OCI-M1 (cell line): ENCODE measurements at regions not wholly inside any gene's neighbourhood (a gene's known extent, or its start where the extent isn't known, plus 50 kb on each side); places are given as distances from the start of the nearest gene placed in this dataset.
"Not testable (repeated sequence)": the region's sequence is repeated elsewhere in the genome, so short reads cannot be mapped to it uniquely, and the experiment has no call there.

Source experiments
- DNase-seq: peaks from one replicate; lab custom pipeline; 2025; lab: John Stamatoyannopoulos, UW

DNA sequence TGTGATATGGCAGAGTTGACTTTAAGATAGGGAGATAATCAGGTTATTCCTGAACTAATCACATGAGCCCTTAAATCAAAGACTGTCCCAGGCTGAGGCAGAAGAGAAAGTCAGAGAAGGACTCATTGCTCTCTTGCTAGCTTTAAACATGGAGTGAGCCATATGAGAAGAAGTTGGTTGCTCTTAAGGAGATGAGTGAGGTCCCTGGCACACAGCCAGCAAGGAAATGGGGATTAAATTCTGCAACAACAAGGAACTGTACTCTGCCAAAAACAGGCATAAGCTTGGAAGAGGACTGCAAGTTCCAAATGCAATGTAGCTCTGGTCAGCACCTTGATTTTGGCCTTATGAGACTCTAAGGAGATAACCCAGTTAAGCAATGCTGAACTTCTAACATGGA, 457.0 kb downstream of the PLOD2 start:
- peak; percentile 24 for DNase-seq

DNA sequence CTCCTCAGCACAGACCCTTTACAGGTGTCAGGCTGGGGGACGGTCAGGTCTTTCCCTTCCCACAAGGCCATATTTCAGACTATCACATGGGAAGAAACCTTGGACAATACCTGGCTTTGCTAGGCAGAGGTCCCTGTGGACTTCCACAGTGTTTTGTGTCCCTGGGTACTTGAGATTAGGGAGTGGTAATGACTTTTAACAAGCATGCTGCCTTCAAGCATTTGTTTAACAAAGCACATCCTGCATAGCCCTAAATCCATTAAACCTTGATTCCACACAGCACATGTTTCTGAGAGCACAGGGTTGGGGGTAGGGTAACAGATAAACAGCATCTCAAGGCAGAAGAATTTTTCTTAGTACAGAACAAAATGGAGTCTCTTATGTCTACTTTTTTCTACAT, 451.2 kb downstream of the PLOD2 start:
- DNase-seq = not testable (repeated sequence)

DNA sequence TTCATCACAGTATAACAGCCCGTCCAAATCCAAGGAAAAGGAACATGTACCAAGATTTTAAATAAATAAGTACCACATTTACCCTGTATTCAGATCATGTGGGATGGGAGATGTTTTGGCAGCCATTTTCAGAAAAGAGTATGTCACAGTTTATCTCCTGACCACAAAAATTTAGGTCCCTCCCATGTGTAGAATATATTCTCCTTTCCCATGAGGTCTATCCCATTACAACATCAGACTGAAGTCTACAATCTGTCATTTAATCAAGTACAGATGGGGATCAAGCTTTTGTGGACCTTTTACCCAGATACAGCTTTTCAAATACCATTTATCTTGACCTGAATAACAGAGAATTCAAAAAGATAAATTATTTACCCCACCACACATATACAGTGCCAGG, 444.5 kb downstream of the PLOD2 start:
- no peak for DNase-seq

DNA sequence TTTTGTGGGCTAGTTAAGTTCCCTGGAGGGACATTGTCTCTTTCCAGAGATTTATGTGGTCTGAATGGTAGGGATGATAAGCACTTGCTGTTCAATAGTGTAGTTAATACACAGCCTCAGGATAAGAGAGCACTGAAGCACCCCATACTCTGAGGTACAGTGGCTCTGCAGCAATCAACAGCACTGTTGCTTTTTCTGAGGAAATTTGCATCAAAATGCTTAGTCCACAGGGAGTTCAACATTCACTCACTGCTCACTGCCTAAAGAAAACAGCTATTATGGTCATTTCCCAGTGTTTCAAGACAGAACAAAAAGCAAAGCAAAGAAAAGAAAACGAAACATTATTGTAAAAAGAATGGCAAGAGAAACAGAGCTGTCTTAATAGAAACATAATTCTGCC, 441.9 kb downstream of the PLOD2 start:
- DNase-seq = peak; percentile 16

DNA sequence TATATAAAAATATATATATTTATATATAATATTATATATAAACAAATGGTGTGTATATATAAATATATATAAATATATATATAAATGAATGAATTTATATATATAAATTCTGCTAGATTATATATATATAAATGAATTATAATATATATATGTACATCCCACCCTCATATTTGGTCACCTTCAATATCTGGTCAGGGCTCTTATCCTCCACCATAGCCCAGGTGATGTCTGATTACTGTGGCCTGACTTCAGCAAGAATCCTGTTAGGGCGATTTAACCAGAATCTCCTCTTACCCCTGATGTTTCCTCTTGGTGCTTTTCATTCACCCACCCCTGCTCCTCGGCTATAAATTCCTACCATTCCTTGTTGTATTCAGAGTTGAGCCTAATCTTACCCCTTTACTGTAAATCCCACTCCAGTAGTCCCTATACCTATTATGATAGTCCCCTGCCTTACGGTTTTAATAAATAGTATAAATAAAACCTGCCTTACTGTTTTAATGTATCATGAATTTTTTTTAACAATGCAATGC, 439.6 kb downstream of the PLOD2 start:
- no peak for DNase-seq

DNA sequence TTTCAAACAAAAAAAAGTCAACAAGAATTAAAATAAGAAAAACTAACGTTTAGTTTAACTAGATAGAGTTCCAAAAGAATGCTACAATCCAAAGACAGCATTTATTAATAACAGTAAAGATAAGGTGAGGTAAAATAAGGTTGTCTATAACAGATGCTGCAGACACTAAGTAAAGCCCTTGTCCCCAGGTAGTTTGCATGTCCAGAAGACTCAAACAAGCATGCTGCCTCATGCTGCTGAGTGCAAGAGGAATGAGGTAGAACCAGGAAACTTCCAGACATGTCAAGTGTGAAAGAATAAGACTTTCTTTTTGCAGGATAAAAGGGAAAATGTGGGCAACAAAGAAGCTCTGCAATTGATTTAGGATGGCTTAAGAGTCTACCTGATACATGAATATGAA, 439.2 kb downstream of the PLOD2 start:
- no peak for DNase-seq

DNA sequence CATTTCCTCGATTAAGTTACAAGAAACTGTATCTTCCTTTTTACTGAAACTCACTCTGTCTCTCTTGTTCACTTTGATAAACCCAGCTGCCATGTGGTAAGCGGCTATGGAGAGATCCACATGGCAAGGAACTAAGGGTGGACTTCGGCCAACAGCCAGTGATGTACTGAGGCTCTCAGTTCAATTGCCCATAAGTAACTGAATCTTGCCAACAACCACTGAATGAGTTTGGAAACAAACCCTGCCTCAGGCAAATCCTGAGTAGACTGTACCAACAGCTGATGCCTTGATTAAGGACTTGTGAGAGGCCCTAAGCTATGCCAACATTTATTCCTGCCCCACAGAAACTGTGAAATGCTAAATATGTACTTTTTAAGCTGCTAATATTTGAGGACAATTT, 433.5 kb downstream of the PLOD2 start:
- DNase-seq = no peak

DNA sequence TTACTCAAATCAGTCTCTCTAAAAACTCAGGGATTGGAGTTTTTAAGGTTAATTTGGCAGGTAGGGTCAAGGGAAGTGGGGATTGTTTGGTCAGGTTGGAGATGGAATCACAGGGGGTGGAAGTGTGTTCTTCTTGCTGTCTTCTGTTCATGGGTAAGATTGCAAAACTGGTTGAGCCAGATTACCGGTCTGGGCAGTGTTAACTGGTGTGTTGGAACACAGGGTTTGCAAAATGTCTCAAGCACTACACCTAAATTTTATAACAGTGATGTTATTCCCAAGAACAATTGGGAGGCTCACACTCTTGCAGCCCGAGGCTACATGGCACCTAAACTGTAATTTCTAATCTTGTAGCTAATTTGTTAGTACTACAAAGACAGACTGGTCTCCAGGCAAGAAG, 425.4 kb downstream of the PLOD2 start:
- DNase-seq = no peak

DNA sequence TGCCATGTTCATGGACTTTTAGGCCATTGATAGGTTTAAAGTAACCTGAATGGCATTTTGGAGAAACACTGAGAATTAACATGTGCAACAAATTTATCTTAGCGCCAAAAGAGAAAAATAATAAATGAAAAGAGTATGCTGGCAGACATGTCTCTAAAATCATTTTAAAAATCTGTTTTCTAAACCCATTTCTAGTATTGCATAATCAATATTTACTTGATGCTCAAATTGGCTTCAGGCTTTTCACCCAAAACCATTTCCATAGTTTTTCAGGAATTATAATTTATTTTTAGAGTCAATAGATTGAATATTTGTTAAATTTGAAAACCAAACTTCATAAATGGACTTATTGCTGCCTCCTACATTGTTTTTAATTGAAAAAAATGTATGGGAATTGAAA, 423.0 kb downstream of the PLOD2 start:
- DNase-seq = no peak

DNA sequence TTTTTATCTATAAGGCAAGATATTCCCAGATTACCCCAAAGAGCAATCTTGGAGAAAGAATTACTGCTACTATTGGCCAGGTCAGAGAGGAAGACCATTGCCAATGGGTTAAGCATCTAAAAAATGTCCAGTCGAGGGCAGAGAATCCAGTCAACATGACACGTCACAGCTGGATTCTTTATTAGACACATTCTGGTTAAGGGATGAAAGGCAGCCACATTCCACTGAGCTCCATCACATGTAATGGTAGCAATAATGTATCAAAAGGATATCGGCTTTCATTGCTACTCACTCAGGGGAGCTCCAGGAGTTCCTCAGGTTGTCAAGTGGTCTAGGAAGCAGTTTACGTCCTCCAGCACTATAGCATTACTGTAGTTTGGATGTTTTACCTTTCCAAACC, 421.1 kb downstream of the PLOD2 start:
- no peak for DNase-seq

DNA sequence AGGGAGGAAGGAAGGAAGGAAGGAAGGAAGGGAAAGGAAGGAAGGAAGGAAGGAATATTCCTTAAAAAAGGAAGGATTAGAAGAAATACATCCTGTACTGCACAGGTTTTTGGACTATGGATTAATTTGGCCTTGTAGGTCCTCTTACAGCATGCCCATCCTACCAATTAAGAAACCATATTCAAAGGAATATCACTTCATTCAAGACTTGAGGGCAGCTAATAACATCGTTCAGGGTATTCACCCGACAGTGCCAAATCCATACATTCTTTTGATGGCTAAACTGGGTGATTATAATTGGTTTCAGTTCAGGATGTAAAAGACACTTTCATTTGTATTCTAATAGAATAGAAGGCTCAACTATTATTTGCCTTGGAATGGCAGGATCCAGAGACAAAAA, 410.3 kb downstream of the PLOD2 start:
- no peak for DNase-seq

DNA sequence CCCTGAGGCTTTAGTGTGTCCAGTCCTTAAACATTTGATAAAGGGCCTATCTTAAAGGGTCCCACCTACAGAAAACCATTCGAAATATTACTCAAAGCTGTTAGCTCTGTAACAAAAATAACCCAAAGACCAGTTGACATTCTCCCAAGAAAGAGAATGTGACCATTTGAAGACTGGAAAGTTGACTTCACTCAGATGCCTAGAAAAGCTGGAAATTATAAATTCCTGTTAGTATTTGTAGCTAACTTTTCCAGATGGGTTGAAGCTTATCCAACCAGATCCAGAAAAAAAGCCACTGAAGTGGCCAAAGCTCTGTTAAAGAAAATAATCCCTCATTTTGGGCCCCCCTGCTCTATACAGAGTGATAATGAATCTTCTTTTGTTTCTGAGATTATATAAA, 408.4 kb downstream of the PLOD2 start:
- DNase-seq = no peak

DNA sequence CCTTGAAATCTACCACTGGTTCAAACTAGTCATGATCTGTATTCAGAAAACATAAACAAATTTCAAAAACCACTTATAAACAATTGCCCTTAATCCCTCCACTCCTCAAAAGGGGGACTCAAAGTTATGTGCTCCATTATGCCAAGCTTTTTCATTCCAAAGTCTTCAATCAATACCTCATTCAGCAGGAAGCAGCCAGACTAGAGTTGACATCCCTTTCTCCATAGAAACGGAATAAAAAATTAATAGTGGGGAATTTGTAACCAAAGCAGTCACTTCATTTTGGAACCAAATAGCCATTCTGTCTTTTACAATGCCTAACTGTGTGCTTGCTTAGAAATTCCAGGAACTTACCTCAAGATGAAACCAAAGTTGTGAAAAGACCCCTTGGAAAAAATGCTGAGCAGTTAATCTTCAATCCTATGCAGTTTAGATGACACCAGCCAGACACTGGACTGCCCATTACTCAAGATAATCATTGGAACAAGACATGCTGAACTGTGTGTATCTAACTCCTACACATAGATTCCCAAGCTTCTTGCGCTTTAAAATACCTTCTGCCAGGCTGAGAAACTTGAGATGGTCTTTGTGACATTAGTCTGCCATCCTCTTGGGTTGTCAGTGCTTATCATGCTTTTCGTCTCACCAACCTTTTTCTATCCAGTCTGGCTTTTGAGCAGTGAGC, 406.2 kb downstream of the PLOD2 start:
- DNase-seq = no peak

DNA sequence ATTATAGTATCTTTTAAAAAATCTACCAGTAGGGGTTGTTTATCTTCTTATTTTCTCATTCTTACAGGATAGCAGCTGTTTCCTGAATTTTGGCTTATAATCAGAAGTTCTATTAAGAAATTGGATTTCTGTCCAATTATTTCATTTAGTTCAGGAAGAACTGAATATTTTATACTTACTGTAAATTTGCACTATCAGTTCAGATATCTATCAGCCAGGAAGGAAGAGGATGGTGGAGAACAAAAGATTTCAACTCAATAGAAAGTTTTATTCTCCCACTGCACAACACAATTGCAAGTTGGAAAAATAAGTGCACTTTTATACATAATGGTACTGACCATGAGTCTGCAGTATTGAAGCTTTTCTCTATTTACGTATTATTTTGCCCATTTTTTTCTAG, 400.9 kb downstream of the PLOD2 start:
- DNase-seq = no peak

DNA sequence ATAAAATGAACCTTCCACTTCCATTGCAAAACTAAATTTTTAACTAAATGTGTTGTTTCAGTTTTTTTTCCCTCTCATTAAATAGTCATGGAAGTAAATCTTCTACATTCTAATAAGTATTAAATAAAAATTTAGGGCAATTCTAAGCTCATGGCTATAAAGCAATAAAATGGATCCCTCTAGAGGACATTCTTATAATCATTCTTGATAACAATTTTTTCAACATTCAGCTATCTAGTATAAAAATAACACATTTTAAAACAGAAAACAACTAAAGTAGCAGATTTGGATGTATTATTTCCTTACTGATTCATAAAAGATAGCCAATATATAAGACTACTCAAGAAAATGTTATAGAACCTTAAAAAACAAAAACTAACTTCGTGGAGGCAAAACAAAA, 393.1 kb downstream of the PLOD2 start:
- peak; percentile 55 for DNase-seq

DNA sequence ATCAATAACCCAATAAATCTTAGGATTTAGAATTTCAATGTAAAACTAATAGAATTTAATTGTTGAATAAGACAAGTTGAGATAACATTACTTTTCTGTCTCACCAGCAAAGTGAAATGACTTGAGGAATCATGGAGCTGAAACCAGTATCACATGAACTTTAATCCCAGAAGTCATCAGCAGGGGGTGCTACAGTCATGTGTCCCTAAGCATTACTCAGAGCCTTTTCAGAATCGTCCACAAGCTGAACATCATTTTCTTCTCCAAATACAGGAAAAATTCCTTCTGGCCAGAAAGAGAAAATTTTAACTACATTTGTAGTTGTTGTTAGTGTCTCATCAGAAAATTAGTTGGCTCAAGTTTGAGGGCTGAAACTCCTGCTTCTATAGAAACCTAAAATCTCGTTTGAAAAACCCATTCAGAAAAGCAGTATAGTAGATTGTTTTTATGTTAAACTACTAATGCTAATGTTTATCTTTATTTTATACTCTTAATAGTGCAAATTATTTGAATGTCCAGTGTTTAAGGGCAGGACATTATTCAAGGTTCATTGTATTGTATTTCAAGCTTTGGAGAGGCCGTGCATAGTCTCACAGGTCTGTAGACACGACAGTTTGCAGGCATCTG, 384.1 kb downstream of the PLOD2 start:
- peak; percentile 85 for DNase-seq

DNA sequence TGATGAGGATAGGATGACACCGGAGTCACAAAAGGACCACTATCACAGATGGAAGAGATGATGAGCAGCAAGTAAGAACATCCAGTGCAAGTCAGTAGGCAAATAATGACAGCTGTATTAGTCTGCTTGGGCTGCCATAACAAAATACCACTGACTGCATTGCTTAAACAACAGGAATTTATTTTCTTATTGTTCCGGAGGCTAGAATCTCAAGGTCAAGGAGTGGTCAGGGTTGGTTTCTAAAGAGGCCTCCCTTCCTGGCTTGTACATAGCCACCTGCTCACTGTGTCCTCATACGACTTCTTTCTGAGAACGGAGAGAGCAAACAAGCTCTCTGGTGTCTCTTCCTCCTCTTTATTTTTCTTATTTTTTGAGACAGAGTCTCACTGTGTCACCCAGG, 380.7 kb downstream of the PLOD2 start:
- DNase-seq = no peak

DNA sequence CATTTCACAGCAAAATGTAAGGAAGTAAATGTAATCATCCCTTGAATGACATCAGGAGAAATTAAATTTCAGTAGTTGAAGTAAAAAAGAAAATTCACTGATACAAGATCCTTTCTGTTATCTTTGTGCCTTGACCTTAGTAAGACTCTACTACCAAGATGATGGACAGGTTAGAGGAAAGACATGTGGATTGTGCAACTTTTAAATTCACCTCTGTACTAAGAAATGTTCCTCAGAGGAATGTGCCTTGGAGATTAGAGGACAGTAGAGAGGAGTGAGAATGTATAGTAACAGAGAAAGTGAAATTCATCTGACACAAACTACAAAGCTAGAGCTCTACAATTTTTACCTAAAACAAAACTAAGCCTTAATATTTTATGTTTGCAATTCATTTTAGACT, 375.3 kb downstream of the PLOD2 start:
- DNase-seq = peak; percentile 19

DNA sequence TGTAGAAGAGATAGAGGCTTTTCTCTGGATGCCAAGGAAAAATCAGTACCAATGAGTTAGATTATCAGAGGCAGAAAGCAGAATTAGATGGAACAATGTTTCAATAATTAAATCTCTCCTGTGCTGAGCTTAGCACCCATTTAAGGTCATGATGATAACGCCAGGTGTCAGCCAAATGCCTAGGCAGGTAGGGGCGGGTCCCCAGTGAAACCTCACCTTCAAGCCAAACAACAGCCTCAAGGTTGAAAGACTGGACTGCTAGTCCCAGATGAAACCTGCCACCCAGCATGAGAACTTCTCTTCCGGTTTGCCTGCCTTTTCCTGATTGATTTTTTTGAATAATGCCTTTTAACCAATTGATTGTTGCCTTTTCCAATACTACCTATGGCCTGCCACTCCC, 363.0 kb downstream of the PLOD2 start:
- DNase-seq = no peak

DNA sequence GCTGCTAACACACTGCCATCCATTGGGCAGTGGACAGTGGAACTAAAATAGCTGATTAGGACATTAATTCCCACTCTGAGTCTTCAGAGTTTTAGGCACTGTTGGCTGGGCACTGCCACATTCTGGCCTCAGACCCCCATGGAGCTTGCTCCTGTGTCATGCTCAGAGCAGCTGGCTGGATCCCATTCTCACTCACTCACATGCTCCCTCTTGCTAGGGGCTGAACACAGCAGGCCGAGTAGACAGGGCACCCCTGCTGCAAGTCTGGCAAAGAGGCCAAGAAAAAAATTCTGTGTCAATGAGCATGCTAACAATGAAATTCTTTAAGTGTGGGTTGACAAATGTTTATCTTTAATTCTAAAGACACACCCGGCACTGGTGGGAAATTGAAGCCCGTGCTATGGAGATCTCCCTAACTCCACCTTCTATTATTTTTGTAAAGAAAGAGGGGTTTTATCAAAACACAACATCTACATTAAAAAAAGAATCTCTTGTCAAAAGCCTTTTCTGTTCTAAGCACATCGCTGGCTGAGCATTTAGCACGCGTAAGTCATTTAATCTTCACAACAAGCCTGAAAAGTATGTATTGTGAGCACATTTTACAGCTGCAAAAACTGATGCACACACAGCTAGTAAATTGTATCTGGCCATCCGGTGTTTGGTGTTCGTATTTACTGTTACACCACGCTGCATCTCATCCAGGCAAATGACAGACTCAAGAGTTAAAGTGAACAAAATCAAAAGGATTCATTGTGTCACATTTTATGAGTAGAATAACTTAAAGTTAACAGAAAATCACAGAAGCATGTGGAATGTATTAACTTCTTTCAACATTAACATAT, 362.1 kb downstream of the PLOD2 start:
- DNase-seq = no peak

DNA sequence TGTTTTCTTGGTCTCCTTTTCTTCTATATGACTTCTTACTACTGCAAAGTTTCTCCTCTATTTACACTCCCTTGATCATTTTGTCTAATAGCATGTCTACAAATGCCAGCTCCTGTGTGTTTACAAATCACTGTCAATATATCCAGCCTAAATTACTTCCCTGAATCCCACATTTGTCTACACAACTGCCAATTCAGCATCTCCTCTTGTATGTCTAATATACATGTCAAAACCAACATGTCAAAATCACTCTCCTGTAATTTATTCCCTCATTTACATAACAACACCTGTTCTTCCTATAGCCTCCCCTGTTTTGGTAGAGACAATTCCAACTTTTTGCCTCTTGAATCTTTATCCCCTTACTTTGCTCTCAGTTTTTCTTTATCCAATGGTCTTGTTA, 359.3 kb downstream of the PLOD2 start:
- no peak for DNase-seq

DNA sequence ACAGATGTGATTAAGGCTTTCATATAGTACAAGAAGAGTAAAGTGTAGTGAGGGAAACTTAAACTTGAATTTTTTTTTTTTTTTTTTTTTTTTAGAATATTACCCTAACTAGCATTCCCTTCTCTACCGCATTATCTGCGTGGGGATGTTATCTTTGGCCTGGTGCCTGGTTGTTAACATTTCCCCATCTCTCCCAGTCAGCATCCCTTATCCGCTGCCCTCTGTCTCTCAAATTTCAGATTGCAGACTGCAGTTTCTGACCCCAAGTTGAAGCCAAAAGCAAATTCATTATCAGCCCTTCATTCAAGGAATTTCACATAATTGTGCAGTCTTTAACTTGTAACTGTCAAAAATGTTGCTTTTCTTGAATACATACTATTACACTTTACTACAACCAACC, 353.0 kb downstream of the PLOD2 start:
- DNase-seq = no peak

DNA sequence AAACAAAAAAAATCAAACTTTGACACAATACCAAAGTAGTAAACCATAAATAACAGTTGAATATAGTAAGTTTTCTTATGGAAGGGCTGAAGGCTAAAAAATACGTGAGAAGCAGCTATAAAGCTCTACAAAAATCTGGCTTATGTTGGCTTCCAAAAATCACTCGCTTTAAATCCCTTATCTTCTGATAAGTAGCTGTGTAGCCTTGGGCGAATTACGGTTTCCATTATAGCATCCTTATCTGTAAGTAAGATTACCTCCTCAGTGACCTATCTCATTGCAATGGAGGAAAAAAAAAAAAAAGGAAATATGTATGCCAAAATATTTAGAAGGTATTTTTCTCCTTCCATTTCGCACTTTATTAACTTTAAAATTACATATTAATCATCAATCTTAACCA, 348.6 kb downstream of the PLOD2 start:
- no peak for DNase-seq
